Tibial artery (tissue), 4 donors: ENCODE measurements at regions not wholly inside any gene's neighbourhood (a gene's known extent, or its start where the extent isn't known, plus 50 kb on each side); places are given as distances from the start of the nearest gene placed in this dataset.

ENCODE experiments used
- DNase-seq, 2 donors: peaks; one replicate each; pipeline ENCODE4 v3.0.0-alpha.2; 2019
- H3K27ac ChIP-seq, 2 donors: fragments of 200-600 bp; sonication (generic) in 1 of 2; 1 replicate in 1 of 2; 2 replicates in 1 of 2; pipeline ENCODE4 v1.5.1; 2018 to 2019; ENCODE audit warnings: mild to moderate bottlenecking in 1 of 2
- H3K27me3 ChIP-seq, 2 donors: fragments of 200-600 bp; sonication (generic) in 1 of 2; one replicate each; pipeline versions ENCODE4 v1.5.1 to v1.6.0; 2016 to 2019
- H3K36me3 ChIP-seq, 3 donors: fragments of 200-600 bp; sonication (generic) in 2 of 3; one replicate each; pipeline ENCODE4 v1.5.1; 2016 to 2019; ENCODE audit warnings: mild to moderate bottlenecking in 2 of 3
- H3K4me1 ChIP-seq, 4 donors: fragments of 200-600 bp; sonication (generic) in 2 of 4; 1 replicate in 3 of 4; 2 replicates in 1 of 4; pipeline ENCODE4 v1.5.1; 2016 to 2019
- H3K4me3 ChIP-seq, 2 donors: fragments of 200-600 bp; sonication (generic) in 1 of 2; 1 replicate in 1 of 2; 2 replicates in 1 of 2; pipeline ENCODE4 v1.5.1; 2018 to 2019; ENCODE audit warnings: mild to moderate bottlenecking in 2 of 2
- H3K9me3 ChIP-seq, 3 donors: fragments of 200-600 bp; sonication (generic) in 1 of 3; one replicate each; pipeline ENCODE4 v1.5.1; 2016 to 2019
- CTCF ChIP-seq, 2 experiments: fragments of 200-600 bp in 1 of 2; fragments of 450-650 bp in 1 of 2; IDR thresholded peaks; one replicate each; pipeline ENCODE4 v1.5.1; 2017 to 2019; ENCODE audit warnings: antibody characterized with exemption in 2 of 2, mild to moderate bottlenecking in 1 of 2, moderate library complexity in 1 of 2
- intact Hi-C: fragments of 100-400 bp; cut with DNase I; formaldehyde crosslinking; loops from one replicate; pipeline ENCODE4 v1.15.0; 2023; ENCODE audit warnings: low total_unique reads

GRCh38 chr1:213759359-213760181 is 228.2 kb upstream of the PROX1 start:
- Histone ChIP-seq H3K4me1 (no peaks in the 10 kb centered on the region), H3K27ac (no peak overlapping the region), H3K27me3 (no peaks in the 10 kb centered on the region), H3K4me3 (no peak overlapping the region), H3K9me3 (no peaks in the 10 kb centered on the region), H3K36me3 (no peaks in the 10 kb centered on the region)
- DNase-seq: no peak
- intact Hi-C loops: no loop called here
- TF ChIP-seq CTCF (IDR thresholded peaks at IDR 0.05): no peak

GRCh38 chr1:213761845-213762407 is 225.8 kb upstream of the PROX1 start:
- Histone ChIP-seq H3K27me3 (no peaks in the 10 kb centered on the region), H3K36me3 (no peaks in the 10 kb centered on the region), H3K4me1 (no peaks in the 10 kb centered on the region), H3K27ac (no peak overlapping the region), H3K4me3 (no peak overlapping the region), H3K9me3 (no peaks in the 10 kb centered on the region)
- DNase-seq: no peak
- TF ChIP-seq CTCF (IDR thresholded peaks at IDR 0.05): no peak
- intact Hi-C loops: no loop called here

GRCh38 chr1:213767683-213768082 is 220.1 kb upstream of the PROX1 start:
- TF ChIP-seq CTCF (IDR thresholded peaks at IDR 0.05): no peak
- H3K4me3 ChIP-seq: no peak overlapping the region
- no peaks in the 10 kb centered on the region for H3K9me3 ChIP-seq
- no peaks in the 10 kb centered on the region for H3K36me3 ChIP-seq
- H3K27ac ChIP-seq: no peak overlapping the region
- no peak for DNase-seq
- no peaks in the 10 kb centered on the region for H3K27me3 ChIP-seq
- H3K4me1 ChIP-seq: no peaks in the 10 kb centered on the region
- intact Hi-C loops: no loop called here

- Histone ChIP-seq H3K4me1 (no peaks in the 10 kb centered on the region), H3K36me3 (no peaks in the 10 kb centered on the region), H3K27me3 (no peaks in the 10 kb centered on the region), H3K4me3 (no peak overlapping the region), H3K9me3 (peaks cover 0 to 8% (median 0%) of the 10 kb centered on the region in 3 donors), H3K27ac (no peak overlapping the region)
- TF ChIP-seq CTCF (IDR thresholded peaks at IDR 0.05): no peak
- intact Hi-C loops: no loop called here
- DNase-seq: no peak
These were observed 215.4 kb upstream of the PROX1 start for GRCh38 chr1:213772128-213773063.

GRCh38 chr1:213773975-213774374 is 213.8 kb upstream of the PROX1 start:
- peaks cover 0 to 8% (median 0%) of the 10 kb centered on the region in 3 donors for H3K9me3 ChIP-seq
- no peak overlapping the region for H3K27ac ChIP-seq
- no peak for TF ChIP-seq CTCF (IDR thresholded peaks at IDR 0.05)
- no peak overlapping the region for H3K4me3 ChIP-seq
- H3K36me3 ChIP-seq: no peaks in the 10 kb centered on the region
- DNase-seq: no peak
- intact Hi-C loops: no loop called here
- no peaks in the 10 kb centered on the region for H3K27me3 ChIP-seq
- H3K4me1 ChIP-seq: no peaks in the 10 kb centered on the region
